Neural progenitor cell (in vitro differentiated cells): ENCODE measurements at regions not wholly inside any gene's neighbourhood (a gene's known extent, or its start where the extent isn't known, plus 50 kb on each side); places are given as distances from the start of the nearest gene placed in this dataset.
A peak's percentile ranks its signal among the peaks of the same experiment; 100 is the strongest.
"Not testable (repeated sequence)": the region's sequence is repeated elsewhere in the genome, so short reads cannot be mapped to it uniquely, and the experiment has no call there.

Experiments used
- DNase-seq: peaks from one replicate; pipeline ENCODE4 v3.0.0-alpha.2; 2016; ENCODE audit warnings: low spot score
- H2AFZ ChIP-seq: fragments of 200-600 bp; sonication (generic); replicated peaks from 2 replicates; pipeline ENCODE4 v1.6.1; 2016; ENCODE audit warnings: antibody characterized with exemption
- H3F3A ChIP-seq: fragments of 200-600 bp; sonication (generic); 2 replicates; pipeline ENCODE4 v1.6.1; 2016; ENCODE audit warnings: antibody characterized with exemption, low read depth
- H3K27ac ChIP-seq: fragments of 200-600 bp; sonication (generic); 2 replicates; pipeline ENCODE4 v1.5.1; 2016; ENCODE audit warnings: mild to moderate bottlenecking
- H3K27me3 ChIP-seq: fragments of 200-600 bp; sonication (generic); 2 replicates; pipeline ENCODE4 v1.6.1; 2016; ENCODE audit warnings: mild to moderate bottlenecking, moderate library complexity
- H3K36me3 ChIP-seq: fragments of 200-600 bp; sonication (generic); 2 replicates; pipeline ENCODE4 v1.5.1; 2016
- H3K4me1 ChIP-seq: fragments of 200-600 bp; sonication (generic); 2 replicates; pipeline ENCODE4 v1.6.1; 2016; ENCODE audit warnings: mixed run types
- H3K4me2 ChIP-seq: fragments of 200-600 bp; sonication (generic); 2 replicates; pipeline ENCODE4 v1.6.1; 2016
- H3K4me3 ChIP-seq: fragments of 200-600 bp; sonication (generic); 2 replicates; pipeline ENCODE4 v1.5.1; 2016
- H3K79me2 ChIP-seq: fragments of 200-600 bp; sonication (generic); 2 replicates; pipeline ENCODE4 v1.6.1; 2016; ENCODE audit warnings: low read depth
- H3K9ac ChIP-seq: fragments of 200-600 bp; sonication (generic); 2 replicates; pipeline ENCODE4 v1.6.1; 2016
- H3K9me3 ChIP-seq: fragments of 200-600 bp; sonication (generic); 2 replicates; pipeline ENCODE4 v1.5.1; 2016; ENCODE audit warnings: low read depth
- H4K20me1 ChIP-seq: fragments of 200-600 bp; sonication (generic); 2 replicates; pipeline ENCODE4 v1.6.1; 2016; ENCODE audit warnings: low read depth
- H3K27ac Mint-ChIP-seq: 3 replicates; pipeline ENCODE4 v1.8.0; 2021; ENCODE audit warnings: mixed read lengths
- H3K27me3 Mint-ChIP-seq: 2 replicates; pipeline ENCODE4 v1.8.0; 2022; ENCODE audit warnings: low read depth, mild to moderate bottlenecking, inconsistent platforms, moderate library complexity, mixed read lengths; ENCODE audit not compliant: insufficient read depth
- H3K36me3 Mint-ChIP-seq: 3 replicates; pipeline ENCODE4 v1.8.0; 2021; ENCODE audit warnings: mixed read lengths
- H3K4me1 Mint-ChIP-seq: 3 replicates; pipeline ENCODE4 v1.8.0; 2021; ENCODE audit warnings: mixed read lengths
- H3K4me3 Mint-ChIP-seq: 3 replicates; pipeline ENCODE4 v1.8.0; 2021; ENCODE audit warnings: mild to moderate bottlenecking, moderate library complexity, mixed read lengths
- H3K9me3 Mint-ChIP-seq: 3 replicates; pipeline ENCODE4 v1.8.0; 2020; ENCODE audit warnings: mixed read lengths
- EZH2 ChIP-seq: fragments of 200-600 bp; sonication (generic); IDR thresholded peaks from 2 replicates; pipeline ENCODE4 v1.6.1; 2017; ENCODE audit warnings: antibody characterized with exemption, mild to moderate bottlenecking, moderate library complexity
- EZH2phosphoT487 ChIP-seq: fragments of 200-600 bp; sonication (generic); IDR thresholded peaks from 2 replicates; pipeline ENCODE4 v1.6.1; 2017; ENCODE audit warnings: antibody characterized with exemption
- TF ChIP-seq, protein P1 (sequence below): fragments of 200-600 bp; sonication (generic); IDR thresholded peaks from 2 replicates; pipeline ENCODE4 v1.5.1; 2017; ENCODE audit warnings: antibody characterized with exemption, mild to moderate bottlenecking

DNA sequence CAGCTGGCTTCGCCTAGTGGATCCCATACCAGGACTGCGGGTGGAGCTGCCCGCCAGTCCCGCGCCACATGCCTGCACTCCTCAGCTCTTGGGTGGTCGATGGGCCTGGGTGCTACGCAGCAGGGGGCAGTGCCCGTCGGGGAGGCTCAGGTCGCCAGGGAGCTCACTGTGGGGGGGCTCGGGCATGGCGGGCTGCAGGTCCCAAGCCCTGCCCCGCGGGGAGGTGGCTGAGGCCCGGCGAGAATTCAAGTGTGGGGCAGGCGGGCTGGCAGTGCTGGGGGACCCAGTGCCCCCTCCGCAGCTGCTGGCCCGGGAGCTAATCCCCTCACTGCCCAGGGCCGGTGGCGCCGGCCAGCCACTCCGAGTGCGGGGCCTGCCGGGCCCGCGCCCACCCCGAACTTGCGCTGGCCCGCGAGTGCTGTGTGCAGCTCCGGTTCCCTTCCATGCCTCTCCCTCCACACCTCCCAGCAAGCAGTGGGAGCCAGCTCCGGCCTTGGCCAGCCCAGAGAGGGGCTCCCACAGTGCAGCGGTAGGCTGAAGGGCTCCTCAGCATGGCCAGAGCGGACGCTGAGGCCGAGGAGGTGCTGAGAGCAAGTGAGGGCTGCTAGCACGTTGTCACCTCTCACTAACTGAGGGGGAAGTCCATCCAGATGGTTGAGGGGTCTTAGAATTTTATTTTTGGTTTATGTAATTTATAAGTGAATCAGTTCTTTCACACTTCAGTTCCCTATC lies 85.2 kb upstream of the HMCN1 start:
- H3K36me3 ChIP-seq = no peaks in the 10 kb centered on the region
- no peaks in the 10 kb centered on the region for H3K9me3 ChIP-seq
- peaks cover 27% of the 10 kb centered on the region for H3K9me3 Mint-ChIP-seq
- no peak overlapping the region for H3K27ac ChIP-seq
- H3K27ac Mint-ChIP-seq = no peak overlapping the region
- H3K4me2 ChIP-seq = no peak overlapping the region
- TF ChIP-seq, protein P1, sequence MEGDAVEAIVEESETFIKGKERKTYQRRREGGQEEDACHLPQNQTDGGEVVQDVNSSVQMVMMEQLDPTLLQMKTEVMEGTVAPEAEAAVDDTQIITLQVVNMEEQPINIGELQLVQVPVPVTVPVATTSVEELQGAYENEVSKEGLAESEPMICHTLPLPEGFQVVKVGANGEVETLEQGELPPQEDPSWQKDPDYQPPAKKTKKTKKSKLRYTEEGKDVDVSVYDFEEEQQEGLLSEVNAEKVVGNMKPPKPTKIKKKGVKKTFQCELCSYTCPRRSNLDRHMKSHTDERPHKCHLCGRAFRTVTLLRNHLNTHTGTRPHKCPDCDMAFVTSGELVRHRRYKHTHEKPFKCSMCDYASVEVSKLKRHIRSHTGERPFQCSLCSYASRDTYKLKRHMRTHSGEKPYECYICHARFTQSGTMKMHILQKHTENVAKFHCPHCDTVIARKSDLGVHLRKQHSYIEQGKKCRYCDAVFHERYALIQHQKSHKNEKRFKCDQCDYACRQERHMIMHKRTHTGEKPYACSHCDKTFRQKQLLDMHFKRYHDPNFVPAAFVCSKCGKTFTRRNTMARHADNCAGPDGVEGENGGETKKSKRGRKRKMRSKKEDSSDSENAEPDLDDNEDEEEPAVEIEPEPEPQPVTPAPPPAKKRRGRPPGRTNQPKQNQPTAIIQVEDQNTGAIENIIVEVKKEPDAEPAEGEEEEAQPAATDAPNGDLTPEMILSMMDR = no peak
- TF ChIP-seq EZH2 (no peak), EZH2phosphoT487 (no peak)
- H2AFZ ChIP-seq = no peak overlapping the region
- H3F3A ChIP-seq = peaks cover 23% of the 10 kb centered on the region
- H3K36me3 Mint-ChIP-seq = peaks cover 6% of the 10 kb centered on the region
- peaks cover 22% of the 10 kb centered on the region for H3K4me1 ChIP-seq
- H3K4me3 Mint-ChIP-seq = no peak overlapping the region
- H3K79me2 ChIP-seq = no peaks in the 10 kb centered on the region
- peaks cover 30% of the 10 kb centered on the region for H3K4me1 Mint-ChIP-seq
- H4K20me1 ChIP-seq = no peaks in the 10 kb centered on the region
- DNase-seq = no peak
- H3K9ac ChIP-seq = no peak overlapping the region
- H3K27me3 Mint-ChIP-seq = peaks cover 5% of the 10 kb centered on the region
- H3K27me3 ChIP-seq = no peaks in the 10 kb centered on the region
- H3K4me3 ChIP-seq = no peak overlapping the region

DNA sequence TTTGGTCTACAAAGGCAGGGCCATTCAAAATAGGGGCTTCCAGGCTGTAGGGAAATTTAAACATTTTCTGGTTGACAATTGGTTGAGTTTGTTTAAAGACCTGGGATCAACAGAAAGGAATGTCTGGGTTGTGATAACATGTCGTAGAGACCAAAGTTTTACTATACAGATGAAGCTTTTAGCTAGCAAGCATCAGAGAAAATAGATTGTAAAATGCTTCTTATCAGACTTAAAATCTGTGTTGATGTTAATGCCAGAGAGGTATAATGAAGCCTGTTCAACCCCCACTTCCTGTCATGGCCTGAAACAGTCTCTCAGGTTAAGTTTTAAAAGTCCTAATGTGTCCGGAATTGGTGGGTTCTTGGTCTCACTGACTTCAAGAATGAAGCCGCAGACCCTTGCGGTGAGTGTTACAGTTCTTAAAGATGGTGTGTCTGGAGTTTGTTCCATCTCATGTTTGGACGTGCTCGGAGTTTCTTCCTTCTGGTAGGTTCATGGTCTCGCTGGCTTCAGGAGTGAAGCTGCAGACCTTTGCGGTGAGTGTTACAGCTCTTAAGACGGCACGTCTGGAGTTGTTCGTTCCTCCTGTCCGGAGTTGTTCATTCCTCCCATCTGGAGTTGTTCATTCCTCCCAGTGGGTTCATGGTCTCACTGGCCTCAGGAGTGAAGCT lies 86.5 kb upstream of the HMCN1 start:
- Mint-ChIP-seq H3K27ac (peak overlapping the region; percentile 37), H3K4me1 (peaks cover 30% of the 10 kb centered on the region)
- not testable (repeated sequence) for H3K36me3 Mint-ChIP-seq

DNA sequence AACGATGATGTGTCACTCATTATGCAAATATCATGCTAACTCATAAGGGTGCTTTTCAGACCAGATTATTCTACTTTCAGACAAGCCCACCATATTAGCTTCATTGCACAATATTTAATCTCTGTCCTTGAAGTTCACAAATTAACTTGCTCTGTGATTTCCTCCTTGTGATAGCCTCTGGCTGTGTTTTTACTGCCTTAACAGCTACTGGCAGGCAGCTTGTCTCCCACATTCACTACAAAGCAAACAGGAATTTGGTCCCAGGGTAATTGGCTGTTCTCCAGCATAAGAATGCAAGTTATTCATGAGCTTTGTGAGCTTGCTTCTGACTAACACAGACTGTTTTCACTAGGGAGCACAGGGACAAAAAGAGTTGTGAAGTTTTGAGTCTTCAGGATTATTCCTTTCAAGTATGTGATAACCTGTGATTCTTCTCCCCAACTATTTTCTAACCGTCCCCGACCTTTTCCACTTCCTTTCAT lies 87.9 kb upstream of the HMCN1 start:
- DNase-seq = peak; percentile 89
- H3K27ac ChIP-seq = peak overlapping the region; percentile 97
- H3K4me1 Mint-ChIP-seq = peaks cover 30% of the 10 kb centered on the region

More for the DNA sequence above, 86.5 kb upstream of the HMCN1 start:
- H3K36me3 ChIP-seq, H4K20me1 ChIP-seq, H3K9ac ChIP-seq, H3K27me3 Mint-ChIP-seq, H3K4me3 ChIP-seq, H3K9me3 ChIP-seq, H2AFZ ChIP-seq, H3K79me2 ChIP-seq, H3K4me2 ChIP-seq, H3K27ac ChIP-seq, H3K4me3 Mint-ChIP-seq, DNase-seq, H3K27me3 ChIP-seq: not testable (repeated sequence)
- H3K9me3 Mint-ChIP-seq = peaks cover 27% of the 10 kb centered on the region
- H3K4me1 ChIP-seq = peaks cover 22% of the 10 kb centered on the region
- H3F3A ChIP-seq = peaks cover 23% of the 10 kb centered on the region

More for the DNA sequence above, 87.9 kb upstream of the HMCN1 start:
- no peaks in the 10 kb centered on the region for H3K36me3 ChIP-seq
- peaks cover 6% of the 10 kb centered on the region for H3K36me3 Mint-ChIP-seq
- H3K9me3 ChIP-seq = no peaks in the 10 kb centered on the region
- TF ChIP-seq EZH2phosphoT487 (no peak), EZH2 (no peak)
- TF ChIP-seq, protein P1 = no peak
- H3K4me3 Mint-ChIP-seq = peak overlapping the region; percentile 49
- H3K9me3 Mint-ChIP-seq = peaks cover 35% of the 10 kb centered on the region
- H3K4me3 ChIP-seq = peak overlapping the region; percentile 20
- H3K27me3 Mint-ChIP-seq = peaks cover 6% of the 10 kb centered on the region
- H3K27me3 ChIP-seq = no peaks in the 10 kb centered on the region
- peak overlapping the region; percentile 66 for H3K4me2 ChIP-seq
- no peaks in the 10 kb centered on the region for H3K79me2 ChIP-seq
- peaks cover 23% of the 10 kb centered on the region for H3F3A ChIP-seq
- H3K4me1 ChIP-seq = peaks cover 22% of the 10 kb centered on the region
- H3K9ac ChIP-seq = no peak overlapping the region
- no peak overlapping the region for H2AFZ ChIP-seq
- H4K20me1 ChIP-seq = no peaks in the 10 kb centered on the region
- H3K27ac Mint-ChIP-seq = peak overlapping the region; percentile 90
